OCI-LY3 (cell line): ENCODE measurements at regions not wholly inside any gene's neighbourhood (a gene's known extent, or its start where the extent isn't known, plus 50 kb on each side); places are given as distances from the start of the nearest gene placed in this dataset.

Experiments
- H2AFZ ChIP-seq: fragments of 200-600, 300-600 bp; shearing (Covaris generic); 2 replicates; pipeline ENCODE4 v1.6.0; 2014; ENCODE audit warnings: antibody characterized with exemption, low read depth, low read length
- H3K27ac ChIP-seq: fragments of 200-600, 300-600 bp; sonication (generic); 2 replicates; pipeline ENCODE4 v1.5.1; 2014; ENCODE audit warnings: mild to moderate bottlenecking, low read length, moderate library complexity, mixed read lengths
- H3K27me3 ChIP-seq: fragments of 200-600, 300-600 bp; sonication (generic); 2 replicates; pipeline ENCODE4 v1.6.1; 2014; ENCODE audit warnings: low read depth, low read length, mixed read lengths
- H3K36me3 ChIP-seq: fragments of 200-600, 300-600 bp; sonication (generic); replicated peaks from 2 replicates; pipeline ENCODE3; 2014; ENCODE audit warnings: low read depth, low read length, mixed read lengths
- H3K4me1 ChIP-seq: fragments of 300-600, 200-600 bp; sonication (generic); 2 replicates; pipeline ENCODE4 v1.6.1; 2014; ENCODE audit warnings: low read length, mixed read lengths
- H3K4me2 ChIP-seq: fragments of 200-600, 300-600 bp; sonication (generic); 2 replicates; pipeline ENCODE4 v1.6.1; 2014; ENCODE audit warnings: low read length, mixed read lengths
- H3K4me3 ChIP-seq: fragments of 300-600, 200-600 bp; sonication (generic); 2 replicates; pipeline ENCODE4 v1.5.1; 2014; ENCODE audit warnings: antibody characterized with exemption, mild to moderate bottlenecking, low read length, moderate library complexity
- H3K79me2 ChIP-seq: fragments of 300-600, 200-600 bp; shearing (Covaris generic); 2 replicates; pipeline ENCODE4 v1.6.1; 2014; ENCODE audit warnings: mild to moderate bottlenecking, low read length, mixed read lengths
- H3K9ac ChIP-seq: fragments of 300-600, 200-600 bp; shearing (Covaris generic); 2 replicates; pipeline ENCODE4 v1.6.0; 2014; ENCODE audit warnings: mild to moderate bottlenecking, low read length, moderate library complexity
- H3K9me3 ChIP-seq: fragments of 200-600, 300-600 bp; shearing (Covaris generic); 2 replicates; pipeline ENCODE4 v1.6.1; 2014; ENCODE audit warnings: low read length, mixed read lengths; ENCODE audit not compliant: insufficient read depth
- H4K20me1 ChIP-seq: fragments of 200-600, 300-600 bp; sonication (generic); 2 replicates; pipeline ENCODE4 v1.6.1; 2016; ENCODE audit warnings: low read length, mixed read lengths; ENCODE audit not compliant: insufficient read depth
- CTCF ChIP-seq: fragments of 200-600, 300-600 bp; sonication (generic); IDR thresholded peaks from 2 replicates; pipeline ENCODE4 v1.5.1; 2014; ENCODE audit warnings: antibody characterized with exemption, low read length, low read depth
- EZH2phosphoT487 ChIP-seq: fragments of 200-600 bp; shearing (Covaris generic); IDR thresholded peaks from 2 replicates; pipeline ENCODE4 v1.6.1; 2018; ENCODE audit warnings: antibody characterized with exemption, mixed run types, low read depth

GRCh38 chr7:52053525-52053924, 736.9 kb upstream of the COBL start:
- Histone ChIP-seq H3K9me3 (no peaks in the 10 kb centered on the region), H3K36me3 (no peaks in the 10 kb centered on the region), H3K4me3 (0 out of 2 replicates have a peak overlapping the region, but pooled peaks have one; percentile 26), H4K20me1 (no peaks in the 10 kb centered on the region), H3K27ac (peak overlapping the region; percentile 50), H3K27me3 (no peaks in the 10 kb centered on the region), H3K4me2 (peak overlapping the region; percentile 50), H3K4me1 (peaks cover 31% of the 10 kb centered on the region), H3K9ac (no peak overlapping the region), H3K79me2 (no peaks in the 10 kb centered on the region), H2AFZ (no peak overlapping the region)
- TF ChIP-seq CTCF (no peak), EZH2phosphoT487 (no peak)

GRCh38 chr7:52030722-52031121, 714.1 kb upstream of the COBL start:
- Histone ChIP-seq H3K9me3 (no peaks in the 10 kb centered on the region), H3K9ac (no peak overlapping the region), H3K4me2 (no peak overlapping the region), H2AFZ (no peak overlapping the region), H3K4me1 (no peaks in the 10 kb centered on the region), H3K36me3 (no peaks in the 10 kb centered on the region), H3K27me3 (no peaks in the 10 kb centered on the region), H4K20me1 (no peaks in the 10 kb centered on the region), H3K4me3 (no peak overlapping the region), H3K27ac (no peak overlapping the region), H3K79me2 (no peaks in the 10 kb centered on the region)
- TF ChIP-seq EZH2phosphoT487 (no peak), CTCF (no peak)

- Histone ChIP-seq H3K36me3 (no peaks in the 10 kb centered on the region), H2AFZ (no peak overlapping the region), H3K4me1 (no peaks in the 10 kb centered on the region), H3K79me2 (no peaks in the 10 kb centered on the region), H3K4me3 (no peak overlapping the region), H3K9me3 (no peaks in the 10 kb centered on the region), H3K4me2 (no peak overlapping the region), H3K27me3 (no peaks in the 10 kb centered on the region), H3K9ac (no peak overlapping the region), H3K27ac (no peak overlapping the region), H4K20me1 (no peaks in the 10 kb centered on the region)
- TF ChIP-seq CTCF: no peak
- TF ChIP-seq EZH2phosphoT487: no peak
Measured at GRCh38 chr7:52026140-52026539, 709.5 kb upstream of the COBL start.

GRCh38 chr7:52021343-52021742, 704.7 kb upstream of the COBL start:
- Histone ChIP-seq H3K9me3 (no peaks in the 10 kb centered on the region), H3K79me2 (no peaks in the 10 kb centered on the region), H2AFZ (no peak overlapping the region)

More at GRCh38 chr7:52021343-52021742, 704.7 kb upstream of the COBL start:
- H4K20me1 ChIP-seq: no peaks in the 10 kb centered on the region
- H3K4me1 ChIP-seq: peaks cover 5% of the 10 kb centered on the region
- H3K9ac ChIP-seq: no peak overlapping the region
- no peak for TF ChIP-seq EZH2phosphoT487
- no peak for TF ChIP-seq CTCF
- H3K4me2 ChIP-seq: no peak overlapping the region
- no peaks in the 10 kb centered on the region for H3K27me3 ChIP-seq
- no peak overlapping the region for H3K27ac ChIP-seq
- H3K36me3 ChIP-seq: no peaks in the 10 kb centered on the region
- H3K4me3 ChIP-seq: no peak overlapping the region
